ENCODE measurements at regions not wholly inside any gene's neighbourhood (a gene's known extent, or its start where the extent isn't known, plus 50 kb on each side); places are given as distances from the start of the nearest gene placed in this dataset.

DNA sequence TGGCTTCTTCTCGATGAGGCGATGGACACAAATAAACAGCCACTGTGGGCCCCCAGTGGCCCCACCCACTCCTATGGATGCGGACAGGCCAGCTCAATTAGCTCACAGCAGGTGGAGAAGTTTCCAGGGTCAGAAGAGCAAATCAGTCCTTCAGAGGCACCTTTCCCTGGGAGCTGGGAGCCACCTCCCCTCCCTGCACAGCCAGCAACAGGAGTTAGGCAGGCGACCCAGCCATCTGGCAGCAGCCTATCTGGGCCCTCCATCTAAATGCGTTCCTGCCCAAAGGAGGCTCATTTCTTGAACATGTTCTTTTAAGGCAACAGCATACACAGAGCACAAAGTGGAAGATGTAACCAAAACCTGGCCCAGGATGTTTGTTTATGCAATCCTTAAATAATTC, 211.9 kb upstream of the ARRDC4 start:
- TF ChIP-seq ZNF8 (CRISPR knock-in tag; IDR thresholded peaks at IDR 0.05), result no peak
- TF ChIP-seq ARNTL (CRISPR knock-in tag; IDR thresholded peaks at IDR 0.05; ENCODE audit: borderline replicate concordance, low read depth), result no peak
- no peak for TF ChIP-seq RARB (CRISPR knock-in tag; IDR thresholded peaks at IDR 0.05)

Measured in SK-N-SH treated with all-trans-retinoic acid at 6 μM for 48 hours (cell line).